HepG2 (cell line): ENCODE measurements at regions not wholly inside any gene's neighbourhood (a gene's known extent, or its start where the extent isn't known, plus 50 kb on each side); places are given as distances from the start of the nearest gene placed in this dataset.

Source experiments
- ATAC-seq: fragments of 200-7000 bp; cut with Tn5 transposase; 3 replicates; pipeline ENCODE4 v1.9.1; 2020; ENCODE audit warnings: mild to moderate bottlenecking, moderate library complexity
- BruUV-seq: library from RNA; stranded (reverse); fragments of 400-500 nt; replicated peaks from 2 replicates; lab custom pipeline; 2021; lab: Mats Ljungman, UMichigan
- CTCF ChIA-PET: fragments of 300-600 bp; formaldehyde crosslinking; extraction: SDS; loops from one replicate; lab custom pipeline; 2021; ENCODE audit warnings: low total read pairs, inconsistent platforms, low intra/inter-chr PET ratio; lab: Yijun Ruan, JAX
- POLR2A ChIA-PET: fragments of 350-600 bp; sonication (Branson Sonifier 250); formaldehyde crosslinking; loops from one replicate; lab custom pipeline; 2020; ENCODE audit warnings: antibody characterized with exemption, inconsistent platforms; lab: Yijun Ruan, JAX
- DNase-seq: peaks from one replicate; pipeline ENCODE4 v3.0.0-alpha.2; 2015; ENCODE audit warnings: low spot score
- FAIRE-seq: peaks from 3 replicates; lab custom pipeline; 2011; peaks lifted over from hg19 to GRCh38; lab: Jason Lieb, UNC
- H2AFZ ChIP-seq: one replicate; pipeline ENCODE4 v1.6.1; 2011; ENCODE audit warnings: low read length, inconsistent platforms
- H3K27ac ChIP-seq: fragments of 300-600 bp; 3 replicates; pipeline ENCODE4 v1.8.0; 2011; ENCODE audit warnings: mixed run types, mild to moderate bottlenecking, mixed read lengths, low read length, inconsistent platforms; ENCODE audit not compliant: insufficient read depth; ENCODE audit errors: extremely low read length
- H3K27me3 ChIP-seq, 2 experiments: fragments of 200-600 bp in 1 of 2; 2 replicates in 1 of 2; 3 replicates in 1 of 2; pipeline versions ENCODE4 v1.6.0 to v1.8.0; 2011; ENCODE audit warnings: low read length in 2 of 2, mild to moderate bottlenecking in 2 of 2, moderate library complexity in 2 of 2, inconsistent platforms in 1 of 2; ENCODE audit not compliant: insufficient read depth in 2 of 2, control insufficient read depth in 1 of 2
- H3K36me3 ChIP-seq, 2 experiments: fragments of 200-600 bp in 1 of 2; replicated peaks in 1 of 2; 2 replicates in 1 of 2; 3 replicates in 1 of 2; pipeline versions ENCODE4 v1.5.1 to v1.8.0; 2011; ENCODE audit warnings: low read length in 2 of 2, inconsistent platforms in 1 of 2; ENCODE audit not compliant: insufficient read depth in 2 of 2, control insufficient read depth in 1 of 2
- H3K4me1 ChIP-seq: 2 replicates; pipeline ENCODE4 v1.5.1; 2012; ENCODE audit warnings: low read length, inconsistent platforms; ENCODE audit not compliant: insufficient read depth
- H3K4me2 ChIP-seq: 2 replicates; pipeline ENCODE4 v1.6.0; 2011; ENCODE audit warnings: low read depth, low read length, inconsistent platforms
- H3K4me3 ChIP-seq, 3 experiments: fragments of 200-600 bp in 1 of 3; sonication (generic), shearing (Covaris generic) in 1 of 3; replicated peaks in 1 of 3; 2 replicates each; pipeline ENCODE4 v1.5.1; 2011 to 2016; ENCODE audit warnings: low read length in 3 of 3, inconsistent platforms in 2 of 3, low read depth in 2 of 3, mild to moderate bottlenecking in 2 of 3, control low read depth in 1 of 3, mixed read lengths in 1 of 3; ENCODE audit not compliant: insufficient read depth in 1 of 3
- H3K79me2 ChIP-seq: one replicate; pipeline ENCODE4 v1.6.1; 2011; ENCODE audit warnings: low read length, inconsistent platforms; ENCODE audit not compliant: insufficient read depth
- H3K9ac ChIP-seq: 2 replicates; pipeline ENCODE4 v1.6.0; 2011; ENCODE audit warnings: mild to moderate bottlenecking, low read depth, low read length, inconsistent platforms; ENCODE audit not compliant: insufficient read depth
- H3K9me3 ChIP-seq: 2 replicates; pipeline ENCODE4 v1.5.1; 2012; ENCODE audit warnings: mild to moderate bottlenecking, low read length
- H4K20me1 ChIP-seq: 2 replicates; pipeline ENCODE4 v1.6.0; 2011; ENCODE audit warnings: inconsistent platforms, mild to moderate bottlenecking, low read length, moderate library complexity; ENCODE audit not compliant: insufficient read depth
- FIP1L1 ChIP-seq: fragments of 200-400 bp; formaldehyde crosslinking; IDR thresholded peaks from 2 replicates; pipeline ENCODE4 v1.6.1; 2018; ENCODE audit warnings: low read depth, mild to moderate bottlenecking, low read length, moderate library complexity, borderline replicate concordance; ENCODE audit not compliant: insufficient read depth
- GPBP1L1 ChIP-seq: sonication (generic); formaldehyde crosslinking; IDR thresholded peaks from 2 replicates; pipeline ENCODE4 v1.5.0; 2020; ENCODE audit warnings: mild to moderate bottlenecking, missing genetic modification reagents
- GTF2F1 ChIP-seq: fragments of 150-350 bp; IDR thresholded peaks from 2 replicates; pipeline ENCODE4 v1.6.1; 2014; ENCODE audit warnings: low read length
- KAT8 ChIP-seq: IDR thresholded peaks from 2 replicates; pipeline ENCODE4 v1.6.1; 2016; ENCODE audit warnings: missing genetic modification reagents, missing compliant biosample characterization
- NFKB2 ChIP-seq: sonication (generic); formaldehyde crosslinking; IDR thresholded peaks from 2 replicates; pipeline ENCODE4 v1.4.0; 2020; ENCODE audit warnings: missing genetic modification reagents, borderline replicate concordance
- PLRG1 ChIP-seq: fragments of 450-650 bp; conservative IDR thresholded peaks from 2 replicates; pipeline ENCODE4 v1.6.1; 2016
- POGK ChIP-seq: sonication (generic); formaldehyde crosslinking; conservative IDR thresholded peaks from 2 replicates; pipeline ENCODE4 v1.8.0; 2022; ENCODE audit warnings: mild to moderate bottlenecking, moderate library complexity, missing genetic modification reagents
- ZKSCAN5 ChIP-seq: sonication (generic); formaldehyde crosslinking; IDR thresholded peaks from 2 replicates; pipeline ENCODE4 v1.5.1; 2020; ENCODE audit warnings: mild to moderate bottlenecking, missing genetic modification reagents
- ZNF547 ChIP-seq: sonication (generic); formaldehyde crosslinking; IDR thresholded peaks from 2 replicates; pipeline ENCODE4 v1.5.1; 2020; ENCODE audit warnings: mild to moderate bottlenecking, missing genetic modification reagents
- ZNF777 ChIP-seq: sonication (generic); formaldehyde crosslinking; IDR thresholded peaks from 2 replicates; pipeline ENCODE4 v1.4.0; 2020; ENCODE audit warnings: missing genetic modification reagents
- WGBS: methylation state at CpG from one replicate; pipeline ENCODE4 v1.1.6; 2017; ENCODE audit warnings: low lambda C conversion rate; 5-methylcytosine and 5-hydroxymethylcytosine counted together
- in situ Hi-C: cut with HindIII; loops from 2 replicates; pipeline ENCODE4 v1.10.0; 2017; ENCODE audit warnings: low pct_unique_long_range_greater_than_20kb; ENCODE audit not compliant: extremely low pct_ligation_motif_present
- intact Hi-C: fragments of 100-400 bp; cut with micrococcal nuclease; formaldehyde crosslinking; loops from one replicate; pipeline ENCODE4 v1.10.0; 2022; ENCODE audit not compliant: unreplicated experiment
- TF ChIP-seq, protein P1 (sequence below): sonication (generic); formaldehyde crosslinking; IDR thresholded peaks from 2 replicates; pipeline ENCODE4 v1.5.1; 2020; ENCODE audit warnings: mild to moderate bottlenecking, missing genetic modification reagents, moderate library complexity
- TF ChIP-seq, protein P2 (sequence below): sonication (generic); formaldehyde crosslinking; IDR thresholded peaks from 2 replicates; pipeline ENCODE4 v1.9.0; 2021; ENCODE audit warnings: mild to moderate bottlenecking, missing genetic modification reagents

- TF ChIP-seq, protein P1, sequence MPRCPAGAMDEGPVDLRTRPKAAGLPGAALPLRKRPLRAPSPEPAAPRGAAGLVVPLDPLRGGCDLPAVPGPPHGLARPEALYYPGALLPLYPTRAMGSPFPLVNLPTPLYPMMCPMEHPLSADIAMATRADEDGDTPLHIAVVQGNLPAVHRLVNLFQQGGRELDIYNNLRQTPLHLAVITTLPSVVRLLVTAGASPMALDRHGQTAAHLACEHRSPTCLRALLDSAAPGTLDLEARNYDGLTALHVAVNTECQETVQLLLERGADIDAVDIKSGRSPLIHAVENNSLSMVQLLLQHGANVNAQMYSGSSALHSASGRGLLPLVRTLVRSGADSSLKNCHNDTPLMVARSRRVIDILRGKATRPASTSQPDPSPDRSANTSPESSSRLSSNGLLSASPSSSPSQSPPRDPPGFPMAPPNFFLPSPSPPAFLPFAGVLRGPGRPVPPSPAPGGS (CRISPR knock-in tag): no peak
- TF ChIP-seq ZNF547 (CRISPR knock-in tag) (no peak), GPBP1L1 (no peak), ZNF777 (no peak), NFKB2 (CRISPR knock-in tag) (no peak), KAT8 (CRISPR knock-in tag) (no peak), POGK (CRISPR knock-in tag) (no peak)
Observed at GRCh38 chr4:130090427-130090826, 994.5 kb downstream of the C4orf33 start (continued).

DNA sequence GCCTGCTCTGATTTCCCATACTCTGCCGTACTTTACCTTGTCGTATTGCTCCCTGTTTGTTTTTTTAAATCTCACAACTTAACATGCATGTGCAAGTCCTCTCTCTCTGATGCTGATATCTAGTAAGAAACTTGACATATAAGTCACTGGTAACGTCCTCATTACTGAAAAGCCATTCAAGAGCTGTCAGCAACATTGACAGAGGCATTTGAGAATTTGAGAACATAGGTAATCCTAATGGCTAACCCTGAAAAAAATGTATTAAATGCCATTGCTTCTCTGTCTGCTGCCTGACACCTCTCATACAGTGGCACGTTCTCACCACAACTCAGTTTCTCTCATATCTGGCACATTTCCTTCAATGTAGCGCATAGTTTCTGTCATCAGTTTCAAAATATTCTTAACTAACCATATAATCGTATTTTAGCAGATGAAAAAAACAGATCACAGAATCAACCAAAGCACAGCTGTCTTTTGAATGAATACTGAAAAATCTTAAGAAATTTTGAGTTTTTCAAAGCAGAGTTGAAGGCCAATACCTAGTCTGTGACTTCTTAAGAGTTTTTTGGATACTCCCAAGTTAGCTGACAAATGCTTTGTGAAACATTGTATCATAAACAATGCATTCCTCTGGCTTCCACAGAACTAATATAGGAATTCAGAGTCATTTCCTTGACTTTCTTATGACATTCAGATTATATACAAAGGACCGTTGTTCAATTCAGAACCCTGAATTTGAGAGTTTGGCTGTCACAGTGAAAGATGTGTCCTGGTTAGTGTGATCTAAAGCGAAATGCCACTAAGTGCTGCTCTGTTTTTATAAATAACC lies 996.4 kb downstream of the C4orf33 start:
- POLR2A ChIA-PET: no interaction called here
- H3K4me2 ChIP-seq: no peak overlapping the region
- FAIRE-seq: no peak
- in situ Hi-C loops: no loop called here
- no peak for DNase-seq
- CTCF ChIA-PET: no interaction called here
- no peaks in the 10 kb centered on the region for H3K9me3 ChIP-seq
- no peak for ATAC-seq
- no peak overlapping the region for H3K27ac ChIP-seq
- no peaks in the 10 kb centered on the region for H3K79me2 ChIP-seq
- H3K27me3 ChIP-seq: no peaks in the 10 kb centered on the region
- intact Hi-C loops: no loop called here
- no peak overlapping the region for H3K9ac ChIP-seq
- no TSS peak for BruUV-seq
- no peak overlapping the region for H3K4me3 ChIP-seq
- H4K20me1 ChIP-seq: no peaks in the 10 kb centered on the region
- no peaks in the 10 kb centered on the region for H3K4me1 ChIP-seq
- no peak overlapping the region for H2AFZ ChIP-seq
- WGBS: 31% methylated on average over 8 of the region's 8 CpGs
- H3K36me3 ChIP-seq: no peaks in the 10 kb centered on the region
- TF ChIP-seq, protein P2, sequence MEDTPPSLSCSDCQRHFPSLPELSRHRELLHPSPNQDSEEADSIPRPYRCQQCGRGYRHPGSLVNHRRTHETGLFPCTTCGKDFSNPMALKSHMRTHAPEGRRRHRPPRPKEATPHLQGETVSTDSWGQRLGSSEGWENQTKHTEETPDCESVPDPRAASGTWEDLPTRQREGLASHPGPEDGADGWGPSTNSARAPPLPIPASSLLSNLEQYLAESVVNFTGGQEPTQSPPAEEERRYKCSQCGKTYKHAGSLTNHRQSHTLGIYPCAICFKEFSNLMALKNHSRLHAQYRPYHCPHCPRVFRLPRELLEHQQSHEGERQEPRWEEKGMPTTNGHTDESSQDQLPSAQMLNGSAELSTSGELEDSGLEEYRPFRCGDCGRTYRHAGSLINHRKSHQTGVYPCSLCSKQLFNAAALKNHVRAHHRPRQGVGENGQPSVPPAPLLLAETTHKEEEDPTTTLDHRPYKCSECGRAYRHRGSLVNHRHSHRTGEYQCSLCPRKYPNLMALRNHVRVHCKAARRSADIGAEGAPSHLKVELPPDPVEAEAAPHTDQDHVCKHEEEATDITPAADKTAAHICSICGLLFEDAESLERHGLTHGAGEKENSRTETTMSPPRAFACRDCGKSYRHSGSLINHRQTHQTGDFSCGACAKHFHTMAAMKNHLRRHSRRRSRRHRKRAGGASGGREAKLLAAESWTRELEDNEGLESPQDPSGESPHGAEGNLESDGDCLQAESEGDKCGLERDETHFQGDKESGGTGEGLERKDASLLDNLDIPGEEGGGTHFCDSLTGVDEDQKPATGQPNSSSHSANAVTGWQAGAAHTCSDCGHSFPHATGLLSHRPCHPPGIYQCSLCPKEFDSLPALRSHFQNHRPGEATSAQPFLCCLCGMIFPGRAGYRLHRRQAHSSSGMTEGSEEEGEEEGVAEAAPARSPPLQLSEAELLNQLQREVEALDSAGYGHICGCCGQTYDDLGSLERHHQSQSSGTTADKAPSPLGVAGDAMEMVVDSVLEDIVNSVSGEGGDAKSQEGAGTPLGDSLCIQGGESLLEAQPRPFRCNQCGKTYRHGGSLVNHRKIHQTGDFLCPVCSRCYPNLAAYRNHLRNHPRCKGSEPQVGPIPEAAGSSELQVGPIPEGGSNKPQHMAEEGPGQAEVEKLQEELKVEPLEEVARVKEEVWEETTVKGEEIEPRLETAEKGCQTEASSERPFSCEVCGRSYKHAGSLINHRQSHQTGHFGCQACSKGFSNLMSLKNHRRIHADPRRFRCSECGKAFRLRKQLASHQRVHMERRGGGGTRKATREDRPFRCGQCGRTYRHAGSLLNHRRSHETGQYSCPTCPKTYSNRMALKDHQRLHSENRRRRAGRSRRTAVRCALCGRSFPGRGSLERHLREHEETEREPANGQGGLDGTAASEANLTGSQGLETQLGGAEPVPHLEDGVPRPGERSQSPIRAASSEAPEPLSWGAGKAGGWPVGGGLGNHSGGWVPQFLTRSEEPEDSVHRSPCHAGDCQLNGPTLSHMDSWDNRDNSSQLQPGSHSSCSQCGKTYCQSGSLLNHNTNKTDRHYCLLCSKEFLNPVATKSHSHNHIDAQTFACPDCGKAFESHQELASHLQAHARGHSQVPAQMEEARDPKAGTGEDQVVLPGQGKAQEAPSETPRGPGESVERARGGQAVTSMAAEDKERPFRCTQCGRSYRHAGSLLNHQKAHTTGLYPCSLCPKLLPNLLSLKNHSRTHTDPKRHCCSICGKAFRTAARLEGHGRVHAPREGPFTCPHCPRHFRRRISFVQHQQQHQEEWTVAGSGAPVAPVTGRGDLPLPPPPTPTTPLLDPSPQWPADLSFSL (CRISPR knock-in tag): no peak
- TF ChIP-seq GTF2F1 (no peak), FIP1L1 (no peak), PLRG1 (no peak), ZKSCAN5 (CRISPR knock-in tag) (no peak)
